ENCODE measurements at regions not wholly inside any gene's neighbourhood (a gene's known extent, or its start where the extent isn't known, plus 50 kb on each side); places are given as distances from the start of the nearest gene placed in this dataset.

GRCh38 chr6:3523271-3523670, 66.4 kb upstream of the SLC22A23 start:
- POLR2A ChIA-PET (ENCODE audit: low non-redundant PET) = no interaction called here
- TF ChIP-seq EZH2 (IDR thresholded peaks at IDR 0.05; ENCODE audit: borderline replicate concordance, low read depth, low read length, poor library complexity, severe bottlenecking) (no peak), CTCF (conservative IDR thresholded peaks at IDR 0.05; ENCODE audit: low read depth, low read length) (no peak)
- no peak overlapping the region for H3K4me3 ChIP-seq (ENCODE audit: low read depth, low read length, poor library complexity, severe bottlenecking)
- no peaks in the 10 kb centered on the region for H3K4me1 ChIP-seq (ENCODE audit: insufficient read depth, low read length, poor library complexity, severe bottlenecking)
- no peak overlapping the region for H3K27ac ChIP-seq (ENCODE audit: low read depth, low read length, poor library complexity, severe bottlenecking)
- CTCF ChIA-PET = no interaction called here
- H3K36me3 ChIP-seq (ENCODE audit: insufficient read depth, low read length, poor library complexity, severe bottlenecking) = no peaks in the 10 kb centered on the region
- H3K9me3 ChIP-seq (ENCODE audit: low read depth, low read length, poor library complexity, severe bottlenecking) = no peaks in the 10 kb centered on the region
- no TSS peak for BruUV-seq (replicated peaks)
- H3K27me3 ChIP-seq (replicated peaks; ENCODE audit: insufficient read depth, low read depth, low read length, poor library complexity) = no peaks in the 10 kb centered on the region
- no peak for DNase-seq (ENCODE audit: low spot score)
- intact Hi-C loops (cut with micrococcal nuclease; ENCODE audit: unreplicated experiment) = loop anchor here (10.0 kb wide), 1 partner anchor 202 kb away; no protein-coding TSS in a partner anchor

GRCh38 chr6:3522561-3523260, 65.9 kb upstream of the SLC22A23 start:
- intact Hi-C loops (cut with micrococcal nuclease; ENCODE audit: unreplicated experiment) = loop anchor here (10.0 kb wide), 1 partner anchor 202 kb away; no protein-coding TSS in a partner anchor
- Histone ChIP-seq H3K9me3 (ENCODE audit: low read depth, low read length, poor library complexity, severe bottlenecking) (no peaks in the 10 kb centered on the region), H3K27ac (ENCODE audit: low read depth, low read length, poor library complexity, severe bottlenecking) (no peak overlapping the region), H3K4me1 (ENCODE audit: insufficient read depth, low read length, poor library complexity, severe bottlenecking) (no peaks in the 10 kb centered on the region), H3K27me3 (replicated peaks; ENCODE audit: insufficient read depth, low read depth, low read length, poor library complexity) (no peaks in the 10 kb centered on the region), H3K4me3 (ENCODE audit: low read depth, low read length, poor library complexity, severe bottlenecking) (no peak overlapping the region), H3K36me3 (ENCODE audit: insufficient read depth, low read length, poor library complexity, severe bottlenecking) (no peaks in the 10 kb centered on the region)
- no TSS peak for BruUV-seq (replicated peaks)
- CTCF ChIA-PET = no interaction called here
- TF ChIP-seq EZH2 (IDR thresholded peaks at IDR 0.05; ENCODE audit: borderline replicate concordance, low read depth, low read length, poor library complexity, severe bottlenecking) (no peak), CTCF (conservative IDR thresholded peaks at IDR 0.05; ENCODE audit: low read depth, low read length) (no peak)
- POLR2A ChIA-PET (ENCODE audit: low non-redundant PET) = no interaction called here
- no peak for DNase-seq (ENCODE audit: low spot score)

GRCh38 chr6:3520281-3521230, 63.7 kb upstream of the SLC22A23 start:
- intact Hi-C loops (cut with micrococcal nuclease; ENCODE audit: unreplicated experiment) = loop anchor here (10.0 kb wide), 1 partner anchor 204 kb away; no protein-coding TSS in a partner anchor
- BruUV-seq (replicated peaks) = no TSS peak
- CTCF ChIA-PET = no interaction called here
- Histone ChIP-seq H3K36me3 (ENCODE audit: insufficient read depth, low read length, poor library complexity, severe bottlenecking) (no peaks in the 10 kb centered on the region), H3K27ac (ENCODE audit: low read depth, low read length, poor library complexity, severe bottlenecking) (no peak overlapping the region), H3K4me1 (ENCODE audit: insufficient read depth, low read length, poor library complexity, severe bottlenecking) (no peaks in the 10 kb centered on the region), H3K9me3 (ENCODE audit: low read depth, low read length, poor library complexity, severe bottlenecking) (no peaks in the 10 kb centered on the region), H3K4me3 (ENCODE audit: low read depth, low read length, poor library complexity, severe bottlenecking) (no peak overlapping the region), H3K27me3 (replicated peaks; ENCODE audit: insufficient read depth, low read depth, low read length, poor library complexity) (no peaks in the 10 kb centered on the region)
- TF ChIP-seq EZH2 (IDR thresholded peaks at IDR 0.05; ENCODE audit: borderline replicate concordance, low read depth, low read length, poor library complexity, severe bottlenecking) (no peak), CTCF (conservative IDR thresholded peaks at IDR 0.05; ENCODE audit: low read depth, low read length) (no peak)
- POLR2A ChIA-PET (ENCODE audit: low non-redundant PET) = interaction anchor here (0.6 kb wide), 1 partner anchor 300 kb away, joined by 3 read pairs; no protein-coding TSS in a partner anchor
- no peak for DNase-seq (ENCODE audit: low spot score)
